Epithelial cell of prostate (primary cell): ENCODE measurements at regions not wholly inside any gene's neighbourhood (a gene's known extent, or its start where the extent isn't known, plus 50 kb on each side); places are given as distances from the start of the nearest gene placed in this dataset.
"Not testable (repeated sequence)": the region's sequence is repeated elsewhere in the genome, so short reads cannot be mapped to it uniquely, and the experiment has no call there.

Experiments used
- DNase-seq: peaks from one replicate; pipeline ENCODE4 v3.0.0-alpha.2; 2011; ENCODE audit warnings: low read depth, low spot score
- H3K27ac ChIP-seq: fragments of 450-650 bp; 2 replicates; pipeline ENCODE4 v1.5.1; 2017; ENCODE audit warnings: mild to moderate bottlenecking

GRCh38 chr13:21871382-21871781, 200.5 kb downstream of the FGF9 start:
- no peak for DNase-seq
- no peak overlapping the region for H3K27ac ChIP-seq

GRCh38 chr13:21871919-21872318, 201.0 kb downstream of the FGF9 start:
- no peak overlapping the region for H3K27ac ChIP-seq
- no peak for DNase-seq

- H3K27ac ChIP-seq: no peak overlapping the region
- no peak for DNase-seq
Measured at GRCh38 chr13:21872795-21873194, 201.9 kb downstream of the FGF9 start.

GRCh38 chr13:21875116-21875515, 204.2 kb downstream of the FGF9 start:
- DNase-seq: no peak
- no peak overlapping the region for H3K27ac ChIP-seq

- DNase-seq: no peak
Measured at GRCh38 chr13:21879263-21879914, 208.5 kb downstream of the FGF9 start.

DNA sequence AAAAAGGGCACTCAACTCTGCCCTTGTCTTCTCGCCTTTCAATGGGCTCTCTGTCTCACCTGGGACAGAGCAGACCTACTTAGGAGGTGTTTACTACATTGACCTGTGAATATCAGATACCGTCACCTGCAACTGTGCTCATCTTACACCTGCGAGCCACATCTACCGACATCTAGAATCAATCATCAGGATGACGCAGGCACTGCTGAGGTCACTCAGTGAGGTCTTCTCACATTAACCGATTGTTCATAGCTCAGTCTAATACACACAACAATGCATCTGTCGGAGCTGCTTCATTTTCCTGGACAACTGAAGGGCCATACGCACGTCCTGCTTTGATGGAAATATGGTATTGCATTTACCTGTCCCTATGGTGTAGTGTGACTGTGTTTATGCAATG, 211.9 kb downstream of the FGF9 start:
- no peak overlapping the region for H3K27ac ChIP-seq
- no peak for DNase-seq

More at GRCh38 chr13:21879263-21879914, 208.5 kb downstream of the FGF9 start:
- no peak overlapping the region for H3K27ac ChIP-seq

DNA sequence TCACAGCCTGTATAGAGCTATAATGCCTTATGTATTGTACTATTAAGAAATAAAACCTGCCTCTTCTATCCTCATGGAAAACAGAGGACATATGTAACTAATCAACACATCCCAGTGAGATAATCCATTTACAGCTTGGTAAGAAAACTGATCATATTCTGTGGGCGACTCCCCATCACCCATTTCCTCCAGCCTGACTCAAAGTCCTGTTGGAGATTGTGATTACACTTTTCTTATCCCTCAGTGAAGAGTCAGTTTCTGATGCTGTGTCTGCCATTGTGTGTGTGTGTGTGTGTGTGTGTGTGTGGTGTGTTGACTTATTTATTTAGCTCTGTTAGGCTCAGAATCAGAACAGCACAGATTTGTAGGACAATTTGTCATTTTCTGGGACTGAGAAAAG, 212.8 kb downstream of the FGF9 start:
- DNase-seq: no peak
- H3K27ac ChIP-seq: no peak overlapping the region

DNA sequence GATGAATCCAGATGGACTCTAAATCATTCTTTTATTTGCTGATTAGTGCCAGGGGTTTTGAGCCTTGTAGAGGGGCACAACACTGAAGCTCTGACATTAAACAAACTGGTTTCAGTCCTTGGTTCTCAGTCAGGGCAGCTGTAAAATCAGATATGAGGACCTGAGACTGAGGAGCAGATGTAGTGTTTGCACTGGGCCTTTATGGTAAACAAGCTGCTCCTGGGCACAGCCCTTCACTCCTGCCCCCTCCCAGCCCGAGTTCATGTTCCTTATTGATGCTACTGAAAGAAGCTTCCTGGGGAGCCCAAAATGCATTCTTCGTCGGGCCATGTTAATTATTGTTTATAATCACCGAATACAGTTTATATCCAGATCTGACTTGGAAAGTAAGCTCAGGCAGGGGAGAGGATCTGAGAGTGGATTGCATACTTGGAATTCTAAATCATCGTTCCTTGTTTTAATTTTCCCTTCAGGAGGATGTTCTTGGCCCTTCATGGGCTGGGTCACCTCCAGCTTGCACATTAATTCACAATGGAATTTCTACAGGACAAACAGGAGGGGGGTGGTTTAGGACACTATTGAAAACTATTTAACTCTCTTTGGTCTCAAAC, 213.5 kb downstream of the FGF9 start:
- H3K27ac ChIP-seq: no peak overlapping the region
- DNase-seq: no peak

DNA sequence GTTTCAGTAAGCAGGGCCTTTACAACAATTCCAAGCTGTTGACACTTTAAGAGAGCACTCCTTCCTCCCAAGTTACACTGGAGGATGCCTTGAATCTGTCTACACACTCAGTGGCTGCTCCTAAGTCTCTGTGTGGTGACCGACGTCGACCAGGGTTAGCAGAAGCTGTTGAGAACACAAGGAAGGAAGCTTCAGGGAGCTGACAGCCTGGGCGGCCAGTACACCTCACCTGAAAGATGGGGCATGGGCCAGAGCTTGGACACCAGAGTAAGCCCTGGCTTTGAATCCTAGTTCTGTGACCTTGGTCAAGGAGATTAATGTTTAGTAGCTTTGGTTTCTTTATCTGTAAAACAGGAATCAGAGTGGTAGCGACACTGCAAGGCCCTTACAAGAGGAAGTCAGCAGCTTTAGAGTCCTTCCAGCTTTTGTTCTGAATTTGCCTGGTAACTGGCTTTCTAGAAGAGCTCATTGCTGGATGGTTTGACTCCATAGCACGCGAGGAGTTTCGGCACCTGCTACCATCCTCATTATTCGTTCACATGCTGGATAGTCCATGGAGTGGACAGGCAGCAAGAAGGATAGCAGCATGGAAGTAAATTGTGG, 214.2 kb downstream of the FGF9 start:
- H3K27ac ChIP-seq: no peak overlapping the region
- DNase-seq: no peak

GRCh38 chr13:21885714-21886224, 214.9 kb downstream of the FGF9 start:
- H3K27ac ChIP-seq: no peak overlapping the region
- DNase-seq: no peak

GRCh38 chr13:21889651-21890050, 218.8 kb downstream of the FGF9 start:
- no peak overlapping the region for H3K27ac ChIP-seq
- no peak for DNase-seq

DNA sequence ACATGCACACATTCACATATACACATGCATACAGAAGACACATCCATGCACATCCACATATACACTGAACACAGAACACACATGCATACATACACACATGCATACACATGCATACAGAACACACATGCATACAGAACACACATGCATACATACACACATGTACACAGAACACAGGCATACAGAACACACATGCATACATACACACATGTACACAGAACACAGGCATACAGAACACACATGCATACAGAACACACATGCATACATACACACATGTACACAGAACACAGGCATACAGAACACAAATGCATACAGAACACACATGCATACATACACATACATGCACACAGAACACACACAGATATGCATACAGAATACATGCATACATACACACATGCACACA, 219.3 kb downstream of the FGF9 start:
- DNase-seq, H3K27ac ChIP-seq: not testable (repeated sequence)

GRCh38 chr13:21894091-21894490, 223.2 kb downstream of the FGF9 start:
- H3K27ac ChIP-seq: no peak overlapping the region
- DNase-seq: no peak

DNA sequence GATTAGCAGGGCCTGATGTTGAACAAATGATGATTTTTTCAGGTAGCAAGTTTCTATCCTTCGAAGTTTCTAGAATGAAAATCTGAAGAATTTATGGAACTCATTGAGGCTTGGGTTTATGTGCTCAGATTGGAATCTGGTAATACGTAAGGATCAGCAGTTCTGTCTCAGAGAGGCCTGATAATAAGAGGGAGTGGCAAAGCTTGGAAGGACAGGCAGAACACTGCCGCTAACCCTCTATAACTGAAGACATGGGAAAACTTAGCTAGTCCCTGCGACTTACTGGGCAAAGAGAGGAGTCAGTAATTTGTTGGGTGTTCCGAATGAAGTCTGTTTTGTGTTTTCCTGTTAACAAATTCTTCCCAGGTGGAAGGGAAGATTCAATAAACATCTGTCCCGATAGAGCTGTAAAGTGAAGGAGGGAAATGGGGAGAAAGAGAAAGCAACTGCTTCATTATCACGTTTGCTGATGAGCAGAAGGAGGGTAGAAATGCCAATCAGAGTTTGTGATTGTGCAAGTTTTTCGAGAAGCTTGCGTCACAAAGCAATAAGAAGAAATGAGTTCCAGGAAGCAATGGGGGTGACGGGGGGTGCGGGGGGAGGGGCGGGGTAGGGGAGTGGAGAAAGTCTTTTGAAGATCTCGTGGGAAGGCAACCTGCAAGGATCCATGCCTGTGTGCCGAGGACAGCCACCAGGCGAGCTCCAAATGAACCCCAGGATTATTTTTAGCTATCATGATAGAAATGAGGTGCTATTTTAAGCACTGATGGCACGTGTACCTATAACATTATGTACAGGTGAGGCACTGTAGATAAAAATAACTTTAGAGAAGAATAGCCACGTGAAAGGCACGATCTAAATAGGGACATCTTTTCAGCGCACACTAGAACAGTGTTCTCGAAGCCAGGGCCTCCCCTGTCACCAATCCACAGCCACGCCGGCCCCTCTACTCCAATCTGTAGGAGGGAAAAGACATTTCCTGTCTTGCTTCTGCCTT, 224.1 kb downstream of the FGF9 start:
- DNase-seq: no peak
- no peak overlapping the region for H3K27ac ChIP-seq

- no peak overlapping the region for H3K27ac ChIP-seq
- DNase-seq: no peak
Measured at GRCh38 chr13:21895779-21896178, 224.9 kb downstream of the FGF9 start.

DNA sequence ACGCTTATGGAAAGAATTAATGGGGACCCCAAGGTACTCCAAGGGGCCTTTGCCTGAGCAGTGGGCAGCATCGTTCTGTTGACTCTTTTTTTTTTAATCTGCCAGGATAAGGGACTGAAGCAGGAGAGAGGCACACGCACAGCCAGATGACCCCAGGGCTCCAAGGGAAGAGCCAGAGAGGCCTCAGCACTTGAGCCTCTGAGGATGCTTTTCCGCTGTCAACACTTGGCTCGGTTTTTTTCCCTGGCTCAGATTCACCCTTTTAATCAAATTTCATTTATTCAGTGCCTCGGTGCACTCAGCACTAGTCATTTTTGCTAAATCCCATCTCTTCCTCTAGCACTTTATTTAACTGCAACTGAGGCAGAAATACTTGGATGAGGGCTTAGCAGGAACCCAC, 226.3 kb downstream of the FGF9 start:
- no peak for DNase-seq
- no peak overlapping the region for H3K27ac ChIP-seq

GRCh38 chr13:21898459-21898858, 227.6 kb downstream of the FGF9 start:
- H3K27ac ChIP-seq: no peak overlapping the region
- DNase-seq: no peak

DNA sequence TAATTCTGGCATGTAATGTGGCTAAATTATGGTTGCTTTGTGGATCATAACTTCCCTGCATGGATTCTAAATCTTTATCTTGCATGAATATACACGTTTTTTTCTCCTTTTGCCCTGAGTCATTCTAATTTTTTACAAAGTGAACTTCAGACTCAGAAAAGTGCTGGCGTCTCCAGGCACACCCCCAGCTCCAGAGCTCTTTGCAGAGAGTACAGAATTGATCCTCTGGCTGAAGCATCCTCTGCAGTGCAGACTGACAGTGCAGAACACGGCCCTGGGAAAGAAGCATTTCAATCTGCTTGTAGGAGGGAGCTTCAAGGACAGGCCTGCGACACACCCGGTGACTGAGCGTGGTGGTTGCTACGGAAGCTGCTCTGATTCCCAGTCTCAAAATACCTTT, 228.1 kb downstream of the FGF9 start:
- no peak for DNase-seq
- H3K27ac ChIP-seq: no peak overlapping the region

DNA sequence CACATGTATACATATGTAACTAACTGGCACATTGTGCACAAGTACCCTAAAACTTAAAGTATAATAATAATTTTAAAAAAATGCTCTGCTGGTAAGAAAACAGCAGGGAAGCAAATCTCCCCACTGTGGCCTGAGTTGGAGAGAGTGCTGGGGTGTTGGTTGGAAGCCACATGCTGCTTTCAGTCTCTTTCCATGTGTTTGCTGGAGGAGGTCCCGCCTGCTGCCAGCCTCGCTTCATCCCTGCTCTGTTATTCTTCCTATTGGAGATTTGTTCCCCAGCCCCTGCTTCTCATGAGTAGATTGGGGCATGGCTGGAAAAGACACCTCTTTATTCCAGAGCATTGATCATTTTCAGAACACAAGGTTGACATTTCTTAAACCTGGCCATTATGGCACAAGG, 230.5 kb downstream of the FGF9 start:
- DNase-seq: no peak
- no peak overlapping the region for H3K27ac ChIP-seq
